ENCODE measurements at regions not wholly inside any gene's neighbourhood (a gene's known extent, or its start where the extent isn't known, plus 50 kb on each side); places are given as distances from the start of the nearest gene placed in this dataset.

DNA sequence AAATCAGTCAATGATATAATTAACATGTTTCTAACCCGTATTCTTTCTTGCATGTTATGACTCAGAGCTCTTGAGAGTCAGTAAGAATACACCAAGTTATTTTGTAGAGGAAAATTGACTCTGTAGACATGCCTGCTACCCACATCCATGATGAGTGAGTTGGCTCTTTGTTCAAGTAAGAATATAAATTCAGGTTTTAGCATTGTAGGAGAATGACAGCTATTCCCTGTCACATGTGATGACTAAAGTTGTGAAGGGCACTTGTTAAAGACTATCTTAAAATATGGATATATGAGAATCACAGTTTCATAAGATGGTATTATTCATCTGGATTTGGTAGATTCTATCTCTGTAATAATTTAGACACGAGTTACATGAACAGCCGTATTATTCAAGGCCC, 209.1 kb downstream of the CCDC59 start (continued):
- TF ChIP-seq, protein P1, sequence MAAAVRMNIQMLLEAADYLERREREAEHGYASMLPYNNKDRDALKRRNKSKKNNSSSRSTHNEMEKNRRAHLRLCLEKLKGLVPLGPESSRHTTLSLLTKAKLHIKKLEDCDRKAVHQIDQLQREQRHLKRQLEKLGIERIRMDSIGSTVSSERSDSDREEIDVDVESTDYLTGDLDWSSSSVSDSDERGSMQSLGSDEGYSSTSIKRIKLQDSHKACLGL (CRISPR knock-in tag; IDR thresholded peaks at IDR 0.05; ENCODE audit: borderline replicate concordance, poor library complexity, severe bottlenecking) = no peak
- no peak for TF ChIP-seq TRIM28 (IDR thresholded peaks at IDR 0.05)

DNA sequence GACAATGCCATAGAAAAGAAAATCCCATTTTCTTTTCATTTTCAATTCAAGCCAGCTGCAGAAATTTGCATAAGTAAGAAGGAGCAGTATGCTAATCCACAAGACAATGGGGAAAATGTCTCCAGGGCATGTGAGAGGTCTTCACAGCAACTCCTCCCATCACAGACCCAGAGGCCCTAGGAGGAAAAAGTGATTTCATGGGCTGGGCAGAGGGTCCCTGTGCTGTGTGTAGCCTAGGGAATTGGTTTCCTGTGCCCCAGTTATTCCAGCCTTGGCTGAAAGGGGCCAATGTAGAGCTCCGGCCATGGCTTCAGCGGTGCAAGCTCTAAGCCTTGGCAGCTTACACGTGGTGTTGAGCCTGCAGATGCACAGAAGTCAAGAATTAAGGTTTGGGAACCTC, 211.4 kb downstream of the CCDC59 start:
- H3K4me3 ChIP-seq = no peak overlapping the region
- H3K9ac ChIP-seq (ENCODE audit: insufficient read depth in 1 of 2, low read depth in 2 of 2, low read length in 2 of 2) = no peak overlapping the region
- H3K4me2 ChIP-seq (ENCODE audit: insufficient read depth, low read length) = no peak overlapping the region
- H4K20me1 ChIP-seq (replicated peaks; ENCODE audit: control insufficient read depth, insufficient read depth, low read length) = no peaks in the 10 kb centered on the region
- BruUV-seq (replicated peaks) = no TSS peak
- ChIA-PET POLR2A (no interaction called here), CTCF (ENCODE audit: low intra/inter-chr PET ratio) (no interaction called here)
- ATAC-seq = no peak
- FAIRE-seq = no peak
- no peaks in the 10 kb centered on the region for H3K27me3 ChIP-seq (ENCODE audit: control insufficient read depth in 2 of 2, insufficient read depth in 2 of 2, low read length in 2 of 2)
- no peaks in the 10 kb centered on the region for H3K36me3 ChIP-seq (ENCODE audit: control insufficient read depth, insufficient read depth, low read length)
- no peaks in the 10 kb centered on the region for H3K4me1 ChIP-seq (replicated peaks in 1 of 2; ENCODE audit: control insufficient read depth in 2 of 2, insufficient read depth in 2 of 2, low read length in 2 of 2)
- in situ Hi-C loops (cut with MboI) = no loop called here
- no peak overlapping the region for H3K27ac ChIP-seq (ENCODE audit: extremely low read depth, low read depth, low read length)
- H3K9me3 ChIP-seq (replicated peaks; ENCODE audit: control insufficient read depth, insufficient read depth, low read depth, low read length) = peaks cover 1% of the 10 kb centered on the region; the same call in 1 of the 2 replicates
- WGBS (ENCODE audit: insufficient coverage, low coverage, missing lambda C conversion rate) = 3% methylated on average over 3 of the region's 3 CpGs
- no peak overlapping the region for H2AFZ ChIP-seq (ENCODE audit: low read depth, low read length)
- intact Hi-C loops (cut with micrococcal nuclease) = no loop called here
- H3K79me2 ChIP-seq (ENCODE audit: control insufficient read depth, insufficient read depth, low read length) = no peaks in the 10 kb centered on the region
- DNase-seq (ENCODE audit: extremely low read depth in 1 of 4, low spot score in 3 of 4) = no peak
- H3K9me1 ChIP-seq (ENCODE audit: control insufficient read depth, insufficient read depth, low read length) = no peaks in the 10 kb centered on the region
- TF ChIP-seq, protein P2, sequence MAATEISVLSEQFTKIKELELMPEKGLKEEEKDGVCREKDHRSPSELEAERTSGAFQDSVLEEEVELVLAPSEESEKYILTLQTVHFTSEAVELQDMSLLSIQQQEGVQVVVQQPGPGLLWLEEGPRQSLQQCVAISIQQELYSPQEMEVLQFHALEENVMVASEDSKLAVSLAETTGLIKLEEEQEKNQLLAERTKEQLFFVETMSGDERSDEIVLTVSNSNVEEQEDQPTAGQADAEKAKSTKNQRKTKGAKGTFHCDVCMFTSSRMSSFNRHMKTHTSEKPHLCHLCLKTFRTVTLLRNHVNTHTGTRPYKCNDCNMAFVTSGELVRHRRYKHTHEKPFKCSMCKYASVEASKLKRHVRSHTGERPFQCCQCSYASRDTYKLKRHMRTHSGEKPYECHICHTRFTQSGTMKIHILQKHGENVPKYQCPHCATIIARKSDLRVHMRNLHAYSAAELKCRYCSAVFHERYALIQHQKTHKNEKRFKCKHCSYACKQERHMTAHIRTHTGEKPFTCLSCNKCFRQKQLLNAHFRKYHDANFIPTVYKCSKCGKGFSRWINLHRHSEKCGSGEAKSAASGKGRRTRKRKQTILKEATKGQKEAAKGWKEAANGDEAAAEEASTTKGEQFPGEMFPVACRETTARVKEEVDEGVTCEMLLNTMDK (IDR thresholded peaks at IDR 0.05; ENCODE audit: borderline replicate concordance, insufficient read depth, low read depth, low read length, poor library complexity, severe bottlenecking) = no peak
- TF ChIP-seq ZNF121 (CRISPR knock-in tag; conservative IDR thresholded peaks at IDR 0.05) (no peak), ZKSCAN3 (CRISPR knock-in tag; IDR thresholded peaks at IDR 0.05) (no peak), ZKSCAN8 (CRISPR knock-in tag; IDR thresholded peaks at IDR 0.05) (no peak), SAFB (IDR thresholded peaks at IDR 0.05; ENCODE audit: borderline replicate concordance, low read depth, low read length) (no peak), ASH1L (IDR thresholded peaks at IDR 0.05; ENCODE audit: borderline replicate concordance, low read depth, partially characterized antibody) (no peak), SMARCA4 (IDR thresholded peaks at IDR 0.05) (no peak), TCF7 (IDR thresholded peaks at IDR 0.05; ENCODE audit: borderline replicate concordance) (no peak), TSC22D4 (tag; IDR thresholded peaks at IDR 0.05) (no peak), ZNF75A (CRISPR knock-in tag; IDR thresholded peaks at IDR 0.05) (no peak), NR2C2 (CRISPR knock-in tag; IDR thresholded peaks at IDR 0.05) (no peak), NR2C2 (tag; IDR thresholded peaks at IDR 0.05) (no peak)
- TF ChIP-seq, protein P3, sequence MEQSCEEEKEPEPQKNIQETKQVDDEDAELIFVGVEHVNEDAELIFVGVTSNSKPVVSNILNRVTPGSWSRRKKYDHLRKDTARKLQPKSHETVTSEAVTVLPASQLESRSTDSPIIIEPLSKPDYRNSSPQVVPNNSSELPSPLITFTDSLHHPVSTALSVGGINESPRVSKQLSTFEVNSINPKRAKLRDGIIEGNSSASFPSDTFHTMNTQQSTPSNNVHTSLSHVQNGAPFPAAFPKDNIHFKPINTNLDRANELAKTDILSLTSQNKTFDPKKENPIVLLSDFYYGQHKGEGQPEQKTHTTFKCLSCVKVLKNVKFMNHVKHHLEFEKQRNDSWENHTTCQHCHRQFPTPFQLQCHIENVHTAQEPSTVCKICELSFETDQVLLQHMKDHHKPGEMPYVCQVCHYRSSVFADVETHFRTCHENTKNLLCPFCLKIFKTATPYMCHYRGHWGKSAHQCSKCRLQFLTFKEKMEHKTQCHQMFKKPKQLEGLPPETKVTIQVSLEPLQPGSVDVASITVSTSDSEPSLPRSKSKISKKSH (CRISPR knock-in tag; IDR thresholded peaks at IDR 0.05) = no peak
- TF ChIP-seq, protein P4, sequence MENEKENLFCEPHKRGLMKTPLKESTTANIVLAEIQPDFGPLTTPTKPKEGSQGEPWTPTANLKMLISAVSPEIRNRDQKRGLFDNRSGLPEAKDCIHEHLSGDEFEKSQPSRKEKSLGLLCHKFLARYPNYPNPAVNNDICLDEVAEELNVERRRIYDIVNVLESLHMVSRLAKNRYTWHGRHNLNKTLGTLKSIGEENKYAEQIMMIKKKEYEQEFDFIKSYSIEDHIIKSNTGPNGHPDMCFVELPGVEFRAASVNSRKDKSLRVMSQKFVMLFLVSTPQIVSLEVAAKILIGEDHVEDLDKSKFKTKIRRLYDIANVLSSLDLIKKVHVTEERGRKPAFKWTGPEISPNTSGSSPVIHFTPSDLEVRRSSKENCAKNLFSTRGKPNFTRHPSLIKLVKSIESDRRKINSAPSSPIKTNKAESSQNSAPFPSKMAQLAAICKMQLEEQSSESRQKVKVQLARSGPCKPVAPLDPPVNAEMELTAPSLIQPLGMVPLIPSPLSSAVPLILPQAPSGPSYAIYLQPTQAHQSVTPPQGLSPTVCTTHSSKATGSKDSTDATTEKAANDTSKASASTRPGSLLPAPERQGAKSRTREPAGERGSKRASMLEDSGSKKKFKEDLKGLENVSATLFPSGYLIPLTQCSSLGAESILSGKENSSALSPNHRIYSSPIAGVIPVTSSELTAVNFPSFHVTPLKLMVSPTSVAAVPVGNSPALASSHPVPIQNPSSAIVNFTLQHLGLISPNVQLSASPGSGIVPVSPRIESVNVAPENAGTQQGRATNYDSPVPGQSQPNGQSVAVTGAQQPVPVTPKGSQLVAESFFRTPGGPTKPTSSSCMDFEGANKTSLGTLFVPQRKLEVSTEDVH (IDR thresholded peaks at IDR 0.05; ENCODE audit: low read depth, partially characterized antibody) = no peak

Measured in K562 (cell line).